ENCODE measurements at regions not wholly inside any gene's neighbourhood (a gene's known extent, or its start where the extent isn't known, plus 50 kb on each side); places are given as distances from the start of the nearest gene placed in this dataset.

- intact Hi-C loops (cut with micrococcal nuclease) = no loop called here
- Histone ChIP-seq H2BK5ac (ENCODE audit: low read depth, low read length, poor library complexity, severe bottlenecking) (no peak overlapping the region), H3K56ac (ENCODE audit: extremely low read depth, insufficient read depth, low read length) (no peak overlapping the region), H3K27me3 (ENCODE audit: control insufficient read depth, insufficient read depth, low read length) (peaks cover 2% of the 10 kb centered on the region), H4K8ac (ENCODE audit: low read depth in 2 of 2, low read length in 2 of 2) (no peak overlapping the region), H2AK5ac (ENCODE audit: low read depth, low read length) (no peak overlapping the region), H3K9ac (ENCODE audit: low read depth, low read length) (no peak overlapping the region), H2BK15ac (ENCODE audit: low read depth, low read length) (no peak overlapping the region), H4K91ac (ENCODE audit: insufficient read depth, low read depth, low read length) (no peak overlapping the region), H2BK20ac (ENCODE audit: low read depth, low read length) (no peak overlapping the region), H3K4me1 (ENCODE audit: control insufficient read depth, insufficient read depth, low read length) (no peaks in the 10 kb centered on the region), H4K20me1 (ENCODE audit: insufficient read depth, low read length) (no peaks in the 10 kb centered on the region), H2AK9ac (replicated peaks; ENCODE audit: low read depth, low read length, poor library complexity) (no peak overlapping the region), H3K9me3 (ENCODE audit: control insufficient read depth, insufficient read depth, low read length) (no peaks in the 10 kb centered on the region), H4K5ac (ENCODE audit: low read depth, low read length) (no peak overlapping the region), H2AFZ (replicated peaks; ENCODE audit: low read length, poor library complexity) (no peak overlapping the region), H3K4me3 (ENCODE audit: insufficient read depth, low read depth, low read length) (no peak overlapping the region), H3K9me1 (ENCODE audit: insufficient read depth, low read length) (no peaks in the 10 kb centered on the region), H3K79me1 (ENCODE audit: low read depth in 1 of 2, low read length in 2 of 2) (no peaks in the 10 kb centered on the region), H2BK120ac (ENCODE audit: low read depth, low read length) (no peak overlapping the region), H3K4me2 (ENCODE audit: low read depth, low read length) (no peak overlapping the region), H3K23ac (ENCODE audit: low read depth, low read length) (no peak overlapping the region), H3K18ac (ENCODE audit: low read depth, low read length) (no peak overlapping the region), H3K4ac (ENCODE audit: low read depth, low read length) (no peak overlapping the region), H3K27ac (ENCODE audit: insufficient read depth, low read length) (no peak overlapping the region), H3K36me3 (ENCODE audit: control insufficient read depth, insufficient read depth, low read length) (no peaks in the 10 kb centered on the region), H3K14ac (replicated peaks; ENCODE audit: low read depth, low read length) (no peak overlapping the region)
- POLR2A ChIA-PET (ENCODE audit: unreplicated experiment) = no interaction called here
- TF ChIP-seq USF2 (IDR thresholded peaks at IDR 0.05; ENCODE audit: low read depth, low read length) (no peak), BHLHE40 (IDR thresholded peaks at IDR 0.05; ENCODE audit: low read depth, low read length) (no peak), POLR2A (IDR thresholded peaks at IDR 0.05; ENCODE audit: low read depth, low read length) (no peak), RFX5 (IDR thresholded peaks at IDR 0.05; ENCODE audit: low read depth, low read length) (no peak), CTCF (conservative IDR thresholded peaks at IDR 0.05; ENCODE audit: low read depth, low read length) (no peak), NFE2L2 (IDR thresholded peaks at IDR 0.05; ENCODE audit: low read depth, low read length) (no peak), FOS (IDR thresholded peaks at IDR 0.05; ENCODE audit: low read depth, low read length) (no peak), MXI1 (IDR thresholded peaks at IDR 0.05; ENCODE audit: borderline replicate concordance, low read depth, low read length) (no peak), CEBPB (IDR thresholded peaks at IDR 0.05; ENCODE audit: low read depth, low read length) (no peak), MAFK (IDR thresholded peaks at IDR 0.05; ENCODE audit: low read depth, low read length) (no peak), MAZ (IDR thresholded peaks at IDR 0.05; ENCODE audit: borderline replicate concordance, low read depth, low read length) (no peak), CHD1 (IDR thresholded peaks at IDR 0.05; ENCODE audit: low read depth, low read length) (no peak), RCOR1 (IDR thresholded peaks at IDR 0.05; ENCODE audit: insufficient replicate concordance, low read length) (no peak), SMC3 (IDR thresholded peaks at IDR 0.05; ENCODE audit: low read depth, low read length) (no peak), ELK1 (IDR thresholded peaks at IDR 0.05; ENCODE audit: borderline replicate concordance, low read depth, low read length) (no peak), RAD21 (IDR thresholded peaks at IDR 0.05; ENCODE audit: low read length) (no peak)
- ATAC-seq (ENCODE audit: low read depth) = no peak
- CTCF ChIA-PET = interaction anchor here (0.9 kb wide), 1 partner anchor 9 kb away, joined by 4 read pairs; no protein-coding TSS in a partner anchor
- in situ Hi-C loops (cut with MboI; ENCODE audit: low sequenced_read_pairs) = no loop called here
- no peak for DNase-seq
- dilution Hi-C loops (cut with HindIII; ENCODE audit: low sequenced_read_pairs, unreplicated experiment) = no loop called here
- no TSS peak for BruUV-seq (replicated peaks)
- 80% methylated on average over 1 of the region's 5 CpGs; no CpG with 5 or more reads in 1 of the 2 experiments for WGBS, 2 experiments (ENCODE audit: extremely low coverage in 2 of 2, insufficient read length in 1 of 2)
Observed at GRCh38 chr14:71190770-71191374, 283.6 kb downstream of the PCNX1 start.
